ENCODE measurements at regions not wholly inside any gene's neighbourhood (a gene's known extent, or its start where the extent isn't known, plus 50 kb on each side); places are given as distances from the start of the nearest gene placed in this dataset.

DNA sequence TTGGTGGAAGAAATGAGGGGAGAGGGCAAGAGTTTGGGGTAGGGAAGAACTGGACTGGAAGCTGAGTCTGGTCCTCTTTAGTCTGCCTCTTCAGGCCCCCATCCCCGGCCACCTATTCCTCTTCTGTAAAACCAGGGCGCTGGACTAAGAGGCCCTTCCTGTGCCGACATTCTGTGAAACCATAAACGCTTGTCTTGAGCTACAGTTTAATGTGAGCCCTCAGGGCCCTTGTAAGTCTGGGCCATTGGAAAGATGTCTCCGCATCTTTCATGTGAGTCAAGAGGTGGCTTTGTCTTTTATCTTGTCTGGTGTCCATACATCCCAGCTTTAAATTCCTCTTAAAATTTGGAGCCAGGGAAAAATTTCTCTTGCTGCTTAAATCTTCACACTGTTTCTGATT, 90.6 kb downstream of the PLCE1 start (continued):
- TF ChIP-seq KLF10 (tag by site-specific recombination; IDR thresholded peaks at IDR 0.05) (no peak), ZBTB7A (tag by site-specific recombination; IDR thresholded peaks at IDR 0.05; ENCODE audit: low read depth) (no peak)

DNA sequence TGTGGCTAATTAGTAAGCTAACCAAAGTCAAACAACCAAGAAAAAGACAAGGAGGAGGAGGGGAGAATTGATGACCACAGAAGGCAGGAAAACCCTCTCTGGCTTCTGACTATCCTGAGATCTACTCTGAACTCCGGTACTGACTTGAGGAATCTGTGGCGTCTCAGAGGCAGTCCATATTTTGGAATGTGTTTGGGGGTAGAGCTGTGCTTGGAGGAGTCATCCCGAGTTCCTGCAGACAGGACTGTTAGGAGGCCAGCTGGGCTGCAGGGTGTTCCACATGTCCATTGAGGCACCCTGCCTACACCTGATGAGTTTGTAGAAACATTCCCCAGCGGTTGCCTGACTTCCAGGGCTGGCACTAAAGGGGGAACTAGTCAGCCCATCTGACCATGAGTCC, 91.6 kb downstream of the PLCE1 start:
- Histone ChIP-seq H3K36me3 (ENCODE audit: control insufficient read depth in 2 of 2, insufficient read depth in 1 of 2, low read length in 2 of 2) (no peaks in the 10 kb centered on the region), H3K4me3 (ENCODE audit: low read depth, low read length) (no peak overlapping the region), H3K4me1 (ENCODE audit: control insufficient read depth, insufficient read depth, low read length) (peaks cover 18% of the 10 kb centered on the region), H3K27ac (ENCODE audit: extremely low read depth, low read depth, low read length) (no peak overlapping the region), H3K9me3 (ENCODE audit: control insufficient read depth, insufficient read depth, low read depth, low read length) (no peaks in the 10 kb centered on the region)
- POLR2A ChIA-PET = no interaction called here
- CTCF ChIA-PET = no interaction called here
- TF ChIP-seq, protein P1, sequence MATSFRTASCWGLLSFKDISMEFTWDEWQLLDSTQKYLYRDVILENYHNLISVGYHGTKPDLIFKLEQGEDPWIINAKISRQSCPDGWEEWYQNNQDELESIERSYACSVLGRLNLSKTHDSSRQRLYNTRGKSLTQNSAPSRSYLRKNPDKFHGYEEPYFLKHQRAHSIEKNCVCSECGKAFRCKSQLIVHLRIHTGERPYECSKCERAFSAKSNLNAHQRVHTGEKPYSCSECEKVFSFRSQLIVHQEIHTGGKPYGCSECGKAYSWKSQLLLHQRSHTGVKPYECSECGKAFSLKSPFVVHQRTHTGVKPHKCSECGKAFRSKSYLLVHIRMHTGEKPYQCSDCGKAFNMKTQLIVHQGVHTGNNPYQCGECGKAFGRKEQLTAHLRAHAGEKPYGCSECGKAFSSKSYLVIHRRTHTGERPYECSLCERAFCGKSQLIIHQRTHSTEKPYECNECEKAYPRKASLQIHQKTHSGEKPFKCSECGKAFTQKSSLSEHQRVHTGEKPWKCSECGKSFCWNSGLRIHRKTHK (tag by site-specific recombination; IDR thresholded peaks at IDR 0.05) = no peak
- TF ChIP-seq ZNF677 (tag by site-specific recombination; IDR thresholded peaks at IDR 0.05) (no peak), ZNF768 (tag by site-specific recombination; IDR thresholded peaks at IDR 0.05) (no peak), ZNF776 (tag by site-specific recombination; IDR thresholded peaks at IDR 0.05; ENCODE audit: borderline replicate concordance) (no peak)

DNA sequence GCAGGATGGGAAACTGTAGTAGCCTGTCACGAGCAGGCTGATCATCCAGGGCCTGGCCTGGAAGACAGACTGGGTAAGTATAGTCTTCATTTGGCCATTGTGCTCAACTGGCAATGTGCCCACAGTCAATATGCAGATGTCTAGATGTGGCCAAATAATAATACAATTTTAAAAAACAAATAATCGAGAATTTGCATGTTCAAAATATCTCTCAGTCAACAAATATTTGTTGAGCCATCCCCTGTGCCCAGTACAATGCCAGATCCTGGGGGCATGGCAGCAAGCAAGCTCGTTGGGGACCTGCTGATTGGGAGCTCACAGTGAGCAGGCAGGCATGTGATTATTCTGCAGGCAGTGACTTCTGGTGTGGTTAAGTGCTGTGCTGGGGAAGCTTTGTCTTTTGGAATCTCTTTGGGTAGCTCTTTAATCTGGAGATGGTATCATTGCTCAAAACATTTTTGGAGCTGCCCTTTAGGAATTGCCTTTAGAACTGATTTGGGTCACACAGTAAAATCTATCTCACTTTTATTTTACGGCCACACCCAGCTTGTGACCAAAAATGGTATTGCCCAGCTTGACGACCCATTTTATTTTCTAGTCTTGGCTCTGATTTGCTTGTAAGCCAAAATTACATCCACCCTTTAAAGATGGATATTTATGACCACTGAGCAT, 92.2 kb downstream of the PLCE1 start:
- TF ChIP-seq, protein P2, sequence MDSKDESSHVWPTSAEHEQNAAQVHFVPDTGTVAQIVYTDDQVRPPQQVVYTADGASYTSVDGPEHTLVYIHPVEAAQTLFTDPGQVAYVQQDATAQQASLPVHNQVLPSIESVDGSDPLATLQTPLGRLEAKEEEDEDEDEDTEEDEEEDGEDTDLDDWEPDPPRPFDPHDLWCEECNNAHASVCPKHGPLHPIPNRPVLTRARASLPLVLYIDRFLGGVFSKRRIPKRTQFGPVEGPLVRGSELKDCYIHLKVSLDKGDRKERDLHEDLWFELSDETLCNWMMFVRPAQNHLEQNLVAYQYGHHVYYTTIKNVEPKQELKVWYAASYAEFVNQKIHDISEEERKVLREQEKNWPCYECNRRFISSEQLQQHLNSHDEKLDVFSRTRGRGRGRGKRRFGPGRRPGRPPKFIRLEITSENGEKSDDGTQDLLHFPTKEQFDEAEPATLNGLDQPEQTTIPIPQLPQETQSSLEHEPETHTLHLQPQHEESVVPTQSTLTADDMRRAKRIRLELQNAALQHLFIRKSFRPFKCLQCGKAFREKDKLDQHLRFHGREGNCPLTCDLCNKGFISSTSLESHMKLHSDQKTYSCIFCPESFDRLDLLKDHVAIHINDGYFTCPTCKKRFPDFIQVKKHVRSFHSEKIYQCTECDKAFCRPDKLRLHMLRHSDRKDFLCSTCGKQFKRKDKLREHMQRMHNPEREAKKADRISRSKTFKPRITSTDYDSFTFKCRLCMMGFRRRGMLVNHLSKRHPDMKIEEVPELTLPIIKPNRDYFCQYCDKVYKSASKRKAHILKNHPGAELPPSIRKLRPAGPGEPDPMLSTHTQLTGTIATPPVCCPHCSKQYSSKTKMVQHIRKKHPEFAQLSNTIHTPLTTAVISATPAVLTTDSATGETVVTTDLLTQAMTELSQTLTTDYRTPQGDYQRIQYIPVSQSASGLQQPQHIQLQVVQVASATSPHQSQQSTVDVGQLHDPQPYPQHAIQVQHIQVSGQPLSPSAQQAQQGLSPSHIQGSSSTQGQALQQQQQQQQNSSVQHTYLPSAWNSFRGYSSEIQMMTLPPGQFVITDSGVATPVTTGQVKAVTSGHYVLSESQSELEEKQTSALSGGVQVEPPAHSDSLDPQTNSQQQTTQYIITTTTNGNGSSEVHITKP (tag by site-specific recombination; IDR thresholded peaks at IDR 0.05) = peak; percentile 91
- TF ChIP-seq, protein P3, sequence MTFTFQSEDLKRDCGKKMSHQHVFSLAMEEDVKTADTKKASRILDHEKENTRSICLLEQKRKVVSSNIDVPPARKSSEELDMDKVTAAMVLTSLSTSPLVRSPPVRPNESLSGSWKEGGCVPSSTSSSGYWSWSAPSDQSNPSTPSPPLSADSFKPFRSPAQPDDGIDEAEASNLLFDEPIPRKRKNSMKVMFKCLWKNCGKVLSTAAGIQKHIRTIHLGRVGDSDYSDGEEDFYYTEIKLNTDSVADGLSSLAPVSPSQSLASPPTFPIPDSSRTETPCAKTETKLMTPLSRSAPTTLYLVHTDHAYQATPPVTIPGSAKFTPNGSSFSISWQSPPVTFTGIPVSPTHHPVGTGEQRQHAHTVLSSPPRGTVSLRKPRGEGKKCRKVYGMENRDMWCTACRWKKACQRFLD (tag by site-specific recombination; IDR thresholded peaks at IDR 0.05) = no peak
- TF ChIP-seq OSR2 (tag by site-specific recombination; IDR thresholded peaks at IDR 0.05) = 0 out of 2 replicates have a peak, but pooled peaks have one; percentile 37
- Histone ChIP-seq H3K4me1 (ENCODE audit: control insufficient read depth, insufficient read depth, low read length) (peaks cover 18% of the 10 kb centered on the region), H3K27ac (ENCODE audit: extremely low read depth, low read depth, low read length) (no peak overlapping the region), H3K9me3 (ENCODE audit: control insufficient read depth, insufficient read depth, low read depth, low read length) (no peaks in the 10 kb centered on the region), H3K4me3 (ENCODE audit: low read depth, low read length) (no peak overlapping the region), H3K36me3 (ENCODE audit: control insufficient read depth in 2 of 2, insufficient read depth in 1 of 2, low read length in 2 of 2) (no peaks in the 10 kb centered on the region)
- ChIA-PET POLR2A (no interaction called here), CTCF (interaction anchor here (1.3 kb wide), 1 partner anchor 169 kb away, joined by 4 read pairs; no protein-coding TSS in a partner anchor)

DNA sequence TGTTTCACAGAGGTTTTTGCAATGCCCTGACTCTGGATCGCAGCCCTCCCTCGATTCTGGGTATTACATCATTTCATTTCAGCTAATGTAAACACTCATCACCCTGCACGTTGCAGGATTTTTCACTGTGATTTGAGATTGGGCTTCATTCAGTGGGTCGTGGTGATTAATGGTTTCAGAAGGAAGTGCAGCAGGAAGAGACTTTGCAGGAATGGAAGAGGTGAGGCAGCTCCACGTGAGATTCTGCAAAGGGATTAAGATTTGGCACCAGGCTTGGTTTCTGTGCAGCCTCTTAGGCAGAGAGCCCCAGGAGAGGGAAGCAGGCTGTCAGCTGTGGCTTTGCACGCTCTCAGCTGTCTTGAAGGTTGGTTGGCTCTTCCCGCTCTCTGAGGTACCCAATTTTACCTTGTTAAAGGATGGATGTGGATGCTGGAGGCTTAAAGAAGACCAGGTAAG, 95.2 kb downstream of the PLCE1 start:
- Histone ChIP-seq H3K27ac (ENCODE audit: extremely low read depth, low read depth, low read length) (no peak overlapping the region), H3K9me3 (ENCODE audit: control insufficient read depth, insufficient read depth, low read depth, low read length) (no peaks in the 10 kb centered on the region), H3K36me3 (ENCODE audit: control insufficient read depth in 2 of 2, insufficient read depth in 1 of 2, low read length in 2 of 2) (no peaks in the 10 kb centered on the region), H3K4me1 (ENCODE audit: control insufficient read depth, insufficient read depth, low read length) (peaks cover 18% of the 10 kb centered on the region), H3K4me3 (ENCODE audit: low read depth, low read length) (no peak overlapping the region)
- POLR2A ChIA-PET = no interaction called here
- CTCF ChIA-PET = interaction anchor here (1.0 kb wide), 1 partner anchor 231 kb away, joined by 5 read pairs; no protein-coding TSS in a partner anchor
- no peak for TF ChIP-seq ZNF223 (tag by site-specific recombination; IDR thresholded peaks at IDR 0.05)
- no peak for TF ChIP-seq OSR2 (tag by site-specific recombination; IDR thresholded peaks at IDR 0.05)
- no peak for TF ChIP-seq ZNF701 (tag by site-specific recombination; IDR thresholded peaks at IDR 0.05)
- no peak for TF ChIP-seq ZNF626 (tag by site-specific recombination; IDR thresholded peaks at IDR 0.05)
- no peak for TF ChIP-seq ZNF266 (tag by site-specific recombination; IDR thresholded peaks at IDR 0.05; ENCODE audit: low read depth)
- peak; percentile 60 for TF ChIP-seq GLIS1 (tag by site-specific recombination; IDR thresholded peaks at IDR 0.05)
- no peak for TF ChIP-seq ZNF114 (tag by site-specific recombination; IDR thresholded peaks at IDR 0.05)
- no peak for TF ChIP-seq SCRT1 (tag by site-specific recombination; IDR thresholded peaks at IDR 0.05; ENCODE audit: borderline replicate concordance)
- TF ChIP-seq KLF8 (tag by site-specific recombination; IDR thresholded peaks at IDR 0.05) = no peak
- TF ChIP-seq, protein P4, sequence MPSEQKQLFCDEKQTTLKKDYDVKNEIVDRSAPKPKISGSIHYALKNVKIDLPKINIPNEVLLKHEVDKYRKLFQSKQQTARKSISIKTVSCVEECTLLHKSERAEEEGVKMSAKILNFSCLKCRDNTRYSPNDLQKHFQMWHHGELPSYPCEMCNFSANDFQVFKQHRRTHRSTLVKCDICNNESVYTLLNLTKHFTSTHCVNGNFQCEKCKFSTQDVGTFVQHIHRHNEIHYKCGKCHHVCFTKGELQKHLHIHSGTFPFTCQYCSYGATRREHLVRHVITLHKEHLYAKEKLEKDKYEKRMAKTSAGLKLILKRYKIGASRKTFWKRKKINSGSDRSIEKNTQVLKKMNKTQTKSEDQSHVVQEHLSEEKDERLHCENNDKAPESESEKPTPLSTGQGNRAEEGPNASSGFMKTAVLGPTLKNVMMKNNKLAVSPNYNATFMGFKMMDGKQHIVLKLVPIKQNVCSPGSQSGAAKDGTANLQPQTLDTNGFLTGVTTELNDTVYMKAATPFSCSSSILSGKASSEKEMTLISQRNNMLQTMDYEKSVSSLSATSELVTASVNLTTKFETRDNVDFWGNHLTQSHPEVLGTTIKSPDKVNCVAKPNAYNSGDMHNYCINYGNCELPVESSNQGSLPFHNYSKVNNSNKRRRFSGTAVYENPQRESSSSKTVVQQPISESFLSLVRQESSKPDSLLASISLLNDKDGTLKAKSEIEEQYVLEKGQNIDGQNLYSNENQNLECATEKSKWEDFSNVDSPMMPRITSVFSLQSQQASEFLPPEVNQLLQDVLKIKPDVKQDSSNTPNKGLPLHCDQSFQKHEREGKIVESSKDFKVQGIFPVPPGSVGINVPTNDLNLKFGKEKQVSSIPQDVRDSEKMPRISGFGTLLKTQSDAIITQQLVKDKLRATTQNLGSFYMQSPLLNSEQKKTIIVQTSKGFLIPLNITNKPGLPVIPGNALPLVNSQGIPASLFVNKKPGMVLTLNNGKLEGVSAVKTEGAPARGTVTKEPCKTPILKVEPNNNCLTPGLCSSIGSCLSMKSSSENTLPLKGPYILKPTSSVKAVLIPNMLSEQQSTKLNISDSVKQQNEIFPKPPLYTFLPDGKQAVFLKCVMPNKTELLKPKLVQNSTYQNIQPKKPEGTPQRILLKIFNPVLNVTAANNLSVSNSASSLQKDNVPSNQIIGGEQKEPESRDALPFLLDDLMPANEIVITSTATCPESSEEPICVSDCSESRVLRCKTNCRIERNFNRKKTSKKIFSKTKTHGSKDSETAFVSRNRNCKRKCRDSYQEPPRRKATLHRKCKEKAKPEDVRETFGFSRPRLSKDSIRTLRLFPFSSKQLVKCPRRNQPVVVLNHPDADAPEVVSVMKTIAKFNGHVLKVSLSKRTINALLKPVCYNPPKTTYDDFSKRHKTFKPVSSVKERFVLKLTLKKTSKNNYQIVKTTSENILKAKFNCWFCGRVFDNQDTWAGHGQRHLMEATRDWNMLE (tag by site-specific recombination; conservative IDR thresholded peaks at IDR 0.05; ENCODE audit: low read depth) = peak; percentile 40; the same call in 1 of the 2 replicates

All from HEK293 (cell line).